Stimulated activated naive CD8-positive, alpha-beta T cell treated with anti-CD3 and anti-CD28 coated beads, Interleukin-15, amount 100 ng/mL, for 72 hours (primary cell): ENCODE measurements at regions not wholly inside any gene's neighbourhood (a gene's known extent, or its start where the extent isn't known, plus 50 kb on each side); places are given as distances from the start of the nearest gene placed in this dataset.
A peak's percentile ranks its signal among the peaks of the same experiment; 100 is the strongest.
"Not testable (repeated sequence)": the region's sequence is repeated elsewhere in the genome, so short reads cannot be mapped to it uniquely, and the experiment has no call there.

ENCODE experiments used
- ATAC-seq: fragments of 150-1000 bp; cut with Tn5 transposase; 2 replicates; pipeline ENCODE4 v1.10.0; 2021; ENCODE audit warnings: mild to moderate bottlenecking, moderate library complexity
- DNase-seq, 2 donors: peaks; one replicate each; pipeline ENCODE4 v3.0.0; 2021 to 2022
- H3K27ac Mint-ChIP-seq, 2 donors: one replicate each; pipeline ENCODE4 v1.8.0; 2022; ENCODE audit warnings: mild to moderate bottlenecking in 2 of 2, mixed read lengths in 2 of 2, moderate library complexity in 2 of 2
- H3K27me3 Mint-ChIP-seq: one replicate; pipeline ENCODE4 v1.8.0; 2022; ENCODE audit warnings: mixed read lengths
- H3K4me1 Mint-ChIP-seq: one replicate; pipeline ENCODE4 v1.8.0; 2022; ENCODE audit warnings: mild to moderate bottlenecking, mixed read lengths
- H3K4me3 Mint-ChIP-seq, 2 donors: one replicate each; pipeline ENCODE4 v1.8.0; 2022; ENCODE audit warnings: mild to moderate bottlenecking in 2 of 2, mixed read lengths in 2 of 2, moderate library complexity in 1 of 2
- H3K9me3 Mint-ChIP-seq, 2 donors: one replicate each; pipeline ENCODE4 v1.8.0; 2022; ENCODE audit warnings: mixed read lengths in 2 of 2

DNA sequence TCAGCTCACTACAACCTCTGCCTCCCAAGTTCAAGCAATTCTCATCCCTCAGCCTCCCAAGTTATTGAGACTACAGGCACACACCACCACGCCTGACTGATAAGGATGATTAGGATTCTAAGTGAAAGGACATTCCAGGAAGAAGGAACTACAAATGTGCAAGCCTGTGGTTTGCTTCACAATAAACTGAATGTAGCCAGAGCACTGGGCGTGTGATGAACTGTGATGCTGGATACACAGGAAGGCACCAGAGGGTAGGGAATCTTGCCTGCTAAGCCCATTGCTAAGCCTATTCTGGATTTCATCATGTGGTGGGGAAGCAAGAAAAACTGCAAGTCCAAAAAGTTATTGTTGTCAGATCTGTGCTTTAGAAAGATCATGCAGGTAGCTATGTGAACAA, 177.9 kb upstream of the KCTD7 start:
- H3K9me3 Mint-ChIP-seq, DNase-seq, H3K4me3 Mint-ChIP-seq, H3K27me3 Mint-ChIP-seq, ATAC-seq, H3K27ac Mint-ChIP-seq: not testable (repeated sequence)
- H3K4me1 Mint-ChIP-seq: peaks cover 16% of the 10 kb centered on the region

DNA sequence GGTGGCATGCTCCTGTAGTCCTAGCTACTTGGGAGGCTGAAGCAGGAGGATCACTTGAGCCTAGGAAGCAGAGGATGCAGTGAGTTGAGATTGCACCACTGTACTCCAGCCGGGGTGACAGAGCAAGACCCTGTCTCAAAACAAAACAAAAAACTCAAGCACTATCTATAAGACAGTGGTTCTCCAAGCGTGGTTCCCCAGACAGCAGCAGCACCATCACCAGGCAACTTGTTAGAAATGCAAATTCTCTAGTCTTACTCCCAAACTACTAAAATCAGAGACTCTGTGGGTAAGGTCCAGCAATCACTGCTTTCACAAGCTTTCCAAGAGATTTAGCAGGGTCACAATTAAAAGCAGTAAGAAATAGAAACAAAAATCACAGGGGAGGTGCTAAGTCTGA, 177.0 kb upstream of the KCTD7 start:
- Mint-ChIP-seq H3K27ac (peak overlapping the region in 1 of 2 donors; percentile 8), H3K4me1 (peaks cover 16% of the 10 kb centered on the region)
- H3K27me3 Mint-ChIP-seq, H3K4me3 Mint-ChIP-seq, DNase-seq, ATAC-seq, H3K9me3 Mint-ChIP-seq: not testable (repeated sequence)

DNA sequence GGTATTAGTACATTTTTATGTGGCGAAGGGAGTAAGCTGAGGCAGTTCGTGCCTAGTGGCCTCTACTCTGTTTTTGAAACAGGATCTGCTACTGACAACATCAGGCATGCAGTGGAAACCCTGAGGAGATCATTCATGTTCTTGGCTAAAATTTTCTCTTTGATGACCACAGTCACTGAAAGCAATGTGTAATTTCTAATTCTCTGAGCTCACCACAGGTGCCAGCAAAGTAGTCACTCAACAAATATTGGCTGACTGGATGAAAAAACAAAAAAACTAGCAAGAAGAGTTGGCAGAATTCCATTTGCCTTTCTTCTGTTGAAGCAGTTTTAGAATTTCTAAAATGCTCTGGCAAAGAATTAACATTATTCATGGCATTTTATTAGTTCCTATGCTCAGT, 176.5 kb upstream of the KCTD7 start:
- DNase-seq: no peak
- Mint-ChIP-seq H3K27me3 (no peaks in the 10 kb centered on the region), H3K27ac (no peak overlapping the region), H3K4me3 (no peak overlapping the region), H3K9me3 (no peaks in the 10 kb centered on the region), H3K4me1 (peaks cover 16% of the 10 kb centered on the region)
- no peak for ATAC-seq

GRCh38 chr7:66453340-66453739, 175.3 kb upstream of the KCTD7 start:
- Mint-ChIP-seq H3K27me3 (no peaks in the 10 kb centered on the region), H3K4me1 (peaks cover 18% of the 10 kb centered on the region), H3K9me3 (no peaks in the 10 kb centered on the region), H3K4me3 (no peak overlapping the region), H3K27ac (no peak overlapping the region)
- no peak for ATAC-seq
- no peak for DNase-seq

- H3K4me3 Mint-ChIP-seq: peak overlapping the region in 1 of 2 donors; percentile 1
- peaks cover 32% of the 10 kb centered on the region for H3K4me1 Mint-ChIP-seq
- peak overlapping the region in 1 of 2 donors; percentile 61 for H3K27ac Mint-ChIP-seq
- DNase-seq: no peak
- ATAC-seq: peak; percentile 57
- H3K27me3 Mint-ChIP-seq: no peaks in the 10 kb centered on the region
- H3K9me3 Mint-ChIP-seq: no peaks in the 10 kb centered on the region
Measured at GRCh38 chr7:66454600-66455225, 174.0 kb upstream of the KCTD7 start.

GRCh38 chr7:66455432-66455831, 173.2 kb upstream of the KCTD7 start:
- peak overlapping the region in 1 of 2 donors; percentile 39 for H3K27ac Mint-ChIP-seq
- ATAC-seq: peak; percentile 56
- not testable (repeated sequence) for H3K27me3 Mint-ChIP-seq, H3K9me3 Mint-ChIP-seq, DNase-seq
- peak overlapping the region in 1 of 2 donors; percentile 1 for H3K4me3 Mint-ChIP-seq
- peaks cover 36% of the 10 kb centered on the region for H3K4me1 Mint-ChIP-seq

DNA sequence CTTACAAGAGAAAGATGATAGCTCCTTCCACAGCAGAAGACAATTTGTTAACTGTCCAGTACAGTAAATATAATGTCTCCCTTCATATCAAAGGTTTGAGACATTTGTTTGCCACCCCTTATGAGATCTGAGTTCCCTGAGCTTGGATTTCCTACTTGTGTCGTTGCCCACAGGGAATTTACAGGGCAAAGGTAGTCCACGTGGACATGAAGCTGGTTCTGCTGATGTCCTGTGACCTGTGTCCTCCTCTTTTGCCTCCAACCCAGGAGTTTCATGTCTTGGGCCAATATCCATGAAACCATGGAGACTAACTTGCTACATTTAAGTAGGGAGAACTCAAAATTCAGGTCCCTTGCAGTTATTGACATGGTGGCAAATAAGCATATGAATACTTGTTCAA, 172.2 kb upstream of the KCTD7 start:
- H3K4me1 Mint-ChIP-seq: peaks cover 36% of the 10 kb centered on the region
- not testable (repeated sequence) for H3K9me3 Mint-ChIP-seq, H3K27me3 Mint-ChIP-seq, H3K4me3 Mint-ChIP-seq, DNase-seq, ATAC-seq, H3K27ac Mint-ChIP-seq

DNA sequence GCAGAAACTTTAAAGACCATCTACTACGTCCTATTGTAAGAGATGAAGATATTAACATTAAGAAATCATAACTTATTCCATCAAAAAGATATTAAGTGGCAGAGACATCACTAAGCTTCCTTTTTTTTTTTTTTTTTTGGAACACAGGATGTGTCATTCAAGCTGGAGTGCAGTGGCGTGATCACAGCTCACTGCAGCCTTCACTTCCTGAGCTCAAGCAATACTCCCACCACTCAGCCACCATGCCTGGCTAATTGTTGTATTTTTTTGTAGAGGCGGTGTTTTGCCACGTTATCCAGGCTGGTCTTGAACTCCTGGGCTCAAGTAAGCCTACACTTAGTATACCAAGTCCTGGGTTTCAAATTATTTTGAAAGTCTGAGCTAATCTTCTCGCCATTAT, 169.7 kb upstream of the KCTD7 start:
- H3K9me3 Mint-ChIP-seq, DNase-seq, H3K27me3 Mint-ChIP-seq, H3K27ac Mint-ChIP-seq, H3K4me3 Mint-ChIP-seq, ATAC-seq: not testable (repeated sequence)
- H3K4me1 Mint-ChIP-seq: peaks cover 35% of the 10 kb centered on the region

DNA sequence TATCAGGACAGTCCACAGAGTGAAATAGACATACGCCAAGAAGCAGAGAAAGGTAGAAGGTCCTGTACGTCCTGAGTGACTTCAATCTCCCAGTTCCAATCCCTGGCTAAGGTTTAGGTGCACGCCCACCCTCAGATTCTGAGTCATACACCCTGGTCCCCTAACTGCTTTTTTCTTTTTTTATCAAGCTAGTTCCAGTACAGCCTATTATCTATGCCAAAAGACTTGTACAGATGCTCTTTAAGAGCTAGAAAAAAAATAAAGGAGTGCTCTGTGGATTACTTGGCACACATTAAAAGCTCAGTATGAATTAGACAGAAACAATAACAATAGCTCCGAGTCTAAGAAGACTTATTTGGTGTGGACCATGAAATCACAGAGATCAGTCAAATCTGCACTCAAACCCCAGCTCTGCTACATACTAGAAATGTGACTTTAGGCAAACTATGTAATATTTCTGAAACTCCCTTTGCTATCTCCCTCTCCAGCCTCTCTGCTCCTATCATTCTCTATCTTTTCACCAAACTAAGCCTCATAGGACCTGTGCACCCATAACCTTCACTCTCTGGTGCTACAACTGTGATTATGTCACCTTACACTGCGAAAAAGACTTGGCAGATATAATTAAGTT, 168.8 kb upstream of the KCTD7 start:
- ATAC-seq, H3K9me3 Mint-ChIP-seq, H3K27me3 Mint-ChIP-seq, H3K4me3 Mint-ChIP-seq, DNase-seq: not testable (repeated sequence)
- Mint-ChIP-seq H3K4me1 (peaks cover 26% of the 10 kb centered on the region), H3K27ac (peak overlapping the region in 1 of 2 donors; percentile 80)

DNA sequence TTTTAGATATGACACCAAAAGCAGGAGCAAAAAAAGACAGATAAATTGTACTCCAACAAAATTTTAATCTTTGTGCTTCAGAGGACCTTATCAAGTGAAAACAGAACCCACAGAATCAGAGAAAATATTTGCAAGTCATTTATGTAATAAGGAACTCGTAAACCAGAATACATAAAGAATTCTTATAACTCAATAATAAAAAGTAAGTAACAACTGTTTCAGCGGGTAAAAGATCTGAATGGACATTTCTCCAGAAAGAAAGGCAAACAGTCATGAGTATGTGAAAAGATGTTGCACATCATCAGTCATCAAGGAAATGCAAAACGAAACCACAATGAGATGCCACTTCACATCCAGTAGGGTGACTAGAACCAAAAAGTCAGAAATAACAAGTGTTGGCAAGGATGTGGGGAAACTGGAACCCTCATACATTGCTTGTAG, 167.7 kb upstream of the KCTD7 start:
- Mint-ChIP-seq H3K4me3 (no peak overlapping the region), H3K27me3 (no peaks in the 10 kb centered on the region), H3K27ac (peak overlapping the region in 1 of 2 donors; percentile 14), H3K4me1 (peaks cover 25% of the 10 kb centered on the region), H3K9me3 (peaks cover 5 to 7% of the 10 kb centered on the region in 2 donors)
- peak; percentile 64 for ATAC-seq
- DNase-seq: no peak

DNA sequence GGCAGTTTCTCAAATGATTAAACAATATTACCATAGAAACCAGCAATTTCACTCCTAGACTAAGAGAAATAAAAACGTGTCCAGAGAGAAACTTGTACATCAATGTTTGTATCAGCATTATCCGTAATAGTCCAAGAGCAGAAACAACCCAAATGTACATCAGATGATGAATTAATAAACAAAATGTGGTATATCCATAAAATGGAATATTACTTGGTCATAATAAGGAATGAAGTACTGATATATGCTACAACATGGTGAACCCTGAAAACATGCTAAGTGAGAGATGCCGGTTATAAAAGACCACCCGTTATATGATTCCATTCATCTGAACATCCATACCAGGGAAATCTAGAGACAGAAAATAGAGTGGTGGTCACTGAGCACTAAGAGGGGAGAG, 167.3 kb upstream of the KCTD7 start:
- not testable (repeated sequence) for DNase-seq, H3K27me3 Mint-ChIP-seq, ATAC-seq, H3K4me3 Mint-ChIP-seq, H3K9me3 Mint-ChIP-seq
- Mint-ChIP-seq H3K4me1 (peaks cover 25% of the 10 kb centered on the region), H3K27ac (peak overlapping the region in 1 of 2 donors; percentile 6)

DNA sequence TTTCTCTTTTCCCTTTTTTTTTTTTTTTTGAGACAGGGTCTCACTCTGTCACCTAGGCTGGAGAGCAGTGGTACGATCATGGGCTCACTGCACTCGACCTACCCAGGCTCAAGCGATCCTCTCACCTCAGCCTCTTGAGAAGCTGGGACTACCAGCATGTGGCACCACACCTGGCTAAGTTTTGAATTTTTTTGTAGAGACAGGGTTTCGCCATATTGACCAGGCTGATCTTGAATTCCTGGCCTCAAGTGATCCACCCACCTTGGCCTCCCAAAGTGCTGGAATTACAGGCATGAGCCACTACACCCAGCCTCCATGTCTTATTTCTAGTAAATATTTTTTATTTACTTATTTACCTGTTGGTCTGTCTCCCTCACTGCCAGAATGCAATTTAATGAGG, 165.8 kb upstream of the KCTD7 start:
- H3K4me3 Mint-ChIP-seq, H3K27me3 Mint-ChIP-seq, ATAC-seq, H3K9me3 Mint-ChIP-seq, H3K27ac Mint-ChIP-seq, DNase-seq: not testable (repeated sequence)
- H3K4me1 Mint-ChIP-seq: peaks cover 25% of the 10 kb centered on the region

DNA sequence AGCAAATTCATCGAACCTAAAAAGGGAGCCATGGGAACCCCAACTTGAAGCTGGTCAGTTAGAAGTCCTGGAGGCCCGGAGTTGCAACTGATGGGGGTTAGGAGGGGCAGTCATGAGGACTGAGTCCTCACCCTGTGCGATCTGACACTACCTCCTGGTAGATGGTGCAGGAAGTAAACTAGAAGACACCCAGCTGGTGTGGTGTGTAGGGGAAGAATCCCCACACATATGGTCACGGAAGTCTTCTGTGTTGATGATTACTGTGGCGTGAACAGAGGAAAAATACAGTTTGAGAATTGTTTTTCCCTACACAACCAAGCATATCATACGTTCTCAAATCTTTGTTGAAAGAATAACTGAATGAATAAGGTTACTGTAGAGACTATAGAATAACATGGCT, 164.6 kb upstream of the KCTD7 start:
- DNase-seq: no peak
- H3K4me1 Mint-ChIP-seq: peaks cover 16% of the 10 kb centered on the region
- ATAC-seq: no peak
- H3K9me3 Mint-ChIP-seq: peaks cover 5 to 7% of the 10 kb centered on the region in 2 donors
- no peaks in the 10 kb centered on the region for H3K27me3 Mint-ChIP-seq
- H3K27ac Mint-ChIP-seq: no peak overlapping the region
- H3K4me3 Mint-ChIP-seq: no peak overlapping the region

GRCh38 chr7:66466081-66466600, 162.5 kb upstream of the KCTD7 start:
- no peak overlapping the region for H3K27ac Mint-ChIP-seq
- H3K27me3 Mint-ChIP-seq: no peaks in the 10 kb centered on the region
- peaks cover 5% of the 10 kb centered on the region for H3K4me1 Mint-ChIP-seq
- H3K9me3 Mint-ChIP-seq: peaks cover 5 to 7% of the 10 kb centered on the region in 2 donors
- no peak for DNase-seq
- no peak for ATAC-seq
- no peak overlapping the region for H3K4me3 Mint-ChIP-seq

DNA sequence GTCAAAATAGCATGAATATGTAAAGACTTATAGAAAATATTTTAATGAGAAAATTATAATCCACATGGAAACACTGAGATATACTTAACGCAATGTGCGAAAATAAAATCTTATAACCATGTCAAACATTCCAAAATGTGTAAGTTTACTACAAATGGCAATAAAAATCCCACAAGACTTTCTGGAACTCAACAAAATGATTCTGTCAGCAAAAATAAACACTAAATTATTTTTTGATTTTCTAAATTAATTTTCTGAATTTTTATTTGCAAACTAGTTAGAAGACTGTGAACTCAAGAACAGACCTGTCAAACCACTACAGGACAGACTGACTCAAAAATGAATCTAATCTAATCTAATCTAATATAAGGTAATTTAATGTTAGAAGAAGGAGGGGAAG, 160.8 kb upstream of the KCTD7 start:
- H3K9me3 Mint-ChIP-seq: no peaks in the 10 kb centered on the region
- ATAC-seq: no peak
- H3K4me3 Mint-ChIP-seq: no peak overlapping the region
- no peaks in the 10 kb centered on the region for H3K27me3 Mint-ChIP-seq
- no peak for DNase-seq
- peaks cover 5% of the 10 kb centered on the region for H3K4me1 Mint-ChIP-seq
- no peak overlapping the region for H3K27ac Mint-ChIP-seq

- not testable (repeated sequence) for H3K27ac Mint-ChIP-seq, H3K27me3 Mint-ChIP-seq, H3K4me1 Mint-ChIP-seq, DNase-seq, H3K9me3 Mint-ChIP-seq, ATAC-seq, H3K4me3 Mint-ChIP-seq
Measured at GRCh38 chr7:66473064-66473463, 155.6 kb upstream of the KCTD7 start.
